OCI-LY1 (cell line): ENCODE measurements at regions not wholly inside any gene's neighbourhood (a gene's known extent, or its start where the extent isn't known, plus 50 kb on each side); places are given as distances from the start of the nearest gene placed in this dataset.

Experiments
- EZH2 ChIP-seq: fragments of 200-600 bp; sonication (generic), shearing (Covaris generic); IDR thresholded peaks from 2 replicates; pipeline ENCODE4 v1.8.0; 2017; ENCODE audit warnings: borderline replicate concordance, mixed run types, mild to moderate bottlenecking, antibody characterized with exemption, low read length, moderate library complexity, mixed read lengths
- TF ChIP-seq, protein P1 (sequence below): fragments of 200-600 bp; sonication (generic), shearing (Covaris generic); IDR thresholded peaks from 2 replicates; pipeline ENCODE4 v1.5.1; 2017; ENCODE audit warnings: mild to moderate bottlenecking, antibody characterized with exemption, low read length, moderate library complexity, mixed read lengths

DNA sequence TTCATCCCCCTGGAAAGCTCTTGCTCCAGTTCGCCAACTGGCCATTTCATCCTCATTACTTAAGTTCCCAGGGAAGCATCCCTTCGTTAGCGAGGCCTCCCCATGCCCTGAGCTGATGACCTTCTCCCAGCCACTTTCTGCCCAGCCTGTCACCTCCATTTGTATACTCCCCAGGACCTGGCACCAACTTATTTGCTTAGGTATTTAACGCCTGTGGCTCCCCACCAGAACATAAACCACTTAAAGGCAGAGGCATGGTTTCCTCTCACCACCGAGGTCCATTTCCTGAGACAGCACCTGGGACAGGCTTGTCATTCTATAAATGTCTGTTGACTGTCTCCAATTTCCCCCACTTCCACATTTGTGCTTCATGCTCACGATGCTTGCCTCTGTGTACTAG lies 189.0 kb downstream of the ZNF621 start:
- TF ChIP-seq, protein P1, sequence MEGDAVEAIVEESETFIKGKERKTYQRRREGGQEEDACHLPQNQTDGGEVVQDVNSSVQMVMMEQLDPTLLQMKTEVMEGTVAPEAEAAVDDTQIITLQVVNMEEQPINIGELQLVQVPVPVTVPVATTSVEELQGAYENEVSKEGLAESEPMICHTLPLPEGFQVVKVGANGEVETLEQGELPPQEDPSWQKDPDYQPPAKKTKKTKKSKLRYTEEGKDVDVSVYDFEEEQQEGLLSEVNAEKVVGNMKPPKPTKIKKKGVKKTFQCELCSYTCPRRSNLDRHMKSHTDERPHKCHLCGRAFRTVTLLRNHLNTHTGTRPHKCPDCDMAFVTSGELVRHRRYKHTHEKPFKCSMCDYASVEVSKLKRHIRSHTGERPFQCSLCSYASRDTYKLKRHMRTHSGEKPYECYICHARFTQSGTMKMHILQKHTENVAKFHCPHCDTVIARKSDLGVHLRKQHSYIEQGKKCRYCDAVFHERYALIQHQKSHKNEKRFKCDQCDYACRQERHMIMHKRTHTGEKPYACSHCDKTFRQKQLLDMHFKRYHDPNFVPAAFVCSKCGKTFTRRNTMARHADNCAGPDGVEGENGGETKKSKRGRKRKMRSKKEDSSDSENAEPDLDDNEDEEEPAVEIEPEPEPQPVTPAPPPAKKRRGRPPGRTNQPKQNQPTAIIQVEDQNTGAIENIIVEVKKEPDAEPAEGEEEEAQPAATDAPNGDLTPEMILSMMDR: no peak
- no peak for TF ChIP-seq EZH2
